ENCODE measurements at regions not wholly inside any gene's neighbourhood (a gene's known extent, or its start where the extent isn't known, plus 50 kb on each side); places are given as distances from the start of the nearest gene placed in this dataset.

DNA sequence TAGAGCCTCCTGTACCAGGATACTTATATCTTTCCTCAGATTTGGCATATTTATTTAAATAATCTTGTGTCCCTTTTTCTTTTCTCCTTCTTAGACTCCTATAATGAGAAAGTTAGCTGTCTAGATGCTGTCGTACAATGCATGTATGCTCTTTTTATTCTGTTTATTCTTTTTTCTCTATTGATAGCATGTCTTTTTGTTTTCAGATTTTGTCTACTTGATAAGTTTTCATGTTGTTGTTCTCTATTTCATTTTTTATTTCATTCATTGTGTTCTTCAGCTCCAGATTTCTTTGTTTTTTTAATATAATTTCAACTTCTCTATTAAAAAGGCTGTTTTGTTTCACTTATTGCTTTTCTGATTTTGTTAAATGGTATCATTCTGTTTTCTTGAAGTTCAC is 674.3 kb upstream of the POU3F3 start:
- DNase-seq: no peak

DNA sequence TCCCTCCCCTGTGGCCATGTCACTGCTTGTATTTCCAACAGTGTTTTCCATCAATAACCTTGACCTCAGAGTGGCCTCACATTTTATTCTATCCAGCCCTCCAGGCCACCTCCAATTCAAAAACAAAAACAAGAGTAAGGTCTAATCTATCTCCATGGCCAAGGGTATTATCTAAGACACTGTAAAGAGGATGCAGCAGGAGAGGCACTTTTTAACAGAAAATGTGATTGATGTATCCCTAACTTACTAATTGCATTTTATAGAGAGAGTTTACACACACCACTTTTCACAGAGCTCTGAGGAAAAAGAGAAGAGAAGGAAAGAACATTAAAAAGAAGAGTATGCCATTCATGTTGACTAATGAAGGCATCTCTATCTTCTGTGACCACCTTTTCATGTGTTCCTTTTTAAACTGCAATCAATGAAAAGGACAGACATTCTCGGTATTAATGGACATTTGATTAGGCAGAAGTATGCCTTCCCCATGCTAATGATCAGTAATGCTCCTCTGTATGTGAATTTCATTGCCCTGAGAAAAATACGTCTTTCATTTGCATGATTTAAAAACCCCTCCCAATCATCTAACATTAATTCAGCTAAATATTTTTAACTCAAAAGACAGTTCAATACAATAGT is 653.3 kb upstream of the POU3F3 start:
- no peak for DNase-seq

DNA sequence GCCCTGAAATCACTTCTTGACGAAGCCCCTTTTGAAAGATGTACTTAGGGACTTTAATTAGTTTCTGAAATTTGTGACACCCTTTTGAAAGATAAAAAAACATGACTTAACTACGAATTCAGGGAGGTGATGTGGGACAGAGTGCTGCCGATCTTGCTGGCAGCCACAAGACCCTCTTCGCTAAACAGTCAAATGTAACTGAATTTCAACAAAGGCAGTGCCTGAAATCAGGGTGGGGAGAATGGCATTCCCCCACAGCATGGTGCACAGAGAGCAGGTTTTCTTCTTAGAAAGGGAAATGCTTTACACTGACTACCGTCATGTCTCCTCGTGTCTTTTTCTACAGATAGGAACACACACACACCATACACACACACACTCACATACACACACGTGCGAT is 640.2 kb upstream of the POU3F3 start:
- DNase-seq: no peak

DNA sequence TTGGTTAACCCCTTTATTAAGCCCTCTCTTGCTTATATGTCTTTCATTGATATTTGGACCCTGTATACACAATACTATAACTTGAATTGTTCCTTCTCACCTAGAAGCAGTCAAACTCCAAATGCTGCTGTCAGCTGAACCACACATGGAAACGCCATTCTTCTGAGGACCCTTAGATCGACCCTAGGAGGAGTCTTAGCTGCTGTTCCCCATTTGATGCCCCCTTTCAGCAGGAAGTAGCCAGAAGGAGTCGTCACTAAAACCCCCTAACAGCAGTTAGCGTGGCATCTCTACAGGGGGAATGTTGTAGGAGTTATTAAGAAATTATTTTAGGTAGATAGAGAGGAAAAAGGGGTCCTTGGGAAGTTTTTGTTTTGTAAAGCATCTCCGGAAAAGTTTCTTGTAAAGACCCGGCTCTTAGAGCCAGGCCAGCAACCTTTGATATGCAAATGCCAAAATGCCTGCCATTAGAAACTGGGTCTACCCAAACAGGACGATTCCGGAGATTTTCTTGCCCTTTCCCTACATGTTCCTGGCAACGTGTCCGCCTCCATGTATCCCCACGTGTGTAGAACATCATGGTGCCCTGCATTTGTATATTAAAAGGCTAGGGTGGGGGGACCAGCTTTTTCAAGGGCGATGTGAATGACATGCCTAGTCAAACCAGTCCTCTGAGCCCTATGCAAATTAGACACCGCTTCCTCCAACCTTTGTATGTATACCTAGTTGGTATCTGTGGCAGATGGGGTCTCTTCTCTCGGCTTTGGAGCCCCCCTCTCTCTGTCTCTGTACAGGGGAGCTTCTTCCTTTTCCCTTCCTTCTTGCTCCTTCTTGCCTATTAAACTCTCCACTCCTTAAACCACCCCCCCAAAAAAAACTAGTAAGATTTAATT is 638.4 kb upstream of the POU3F3 start:
- no peak for DNase-seq

DNA sequence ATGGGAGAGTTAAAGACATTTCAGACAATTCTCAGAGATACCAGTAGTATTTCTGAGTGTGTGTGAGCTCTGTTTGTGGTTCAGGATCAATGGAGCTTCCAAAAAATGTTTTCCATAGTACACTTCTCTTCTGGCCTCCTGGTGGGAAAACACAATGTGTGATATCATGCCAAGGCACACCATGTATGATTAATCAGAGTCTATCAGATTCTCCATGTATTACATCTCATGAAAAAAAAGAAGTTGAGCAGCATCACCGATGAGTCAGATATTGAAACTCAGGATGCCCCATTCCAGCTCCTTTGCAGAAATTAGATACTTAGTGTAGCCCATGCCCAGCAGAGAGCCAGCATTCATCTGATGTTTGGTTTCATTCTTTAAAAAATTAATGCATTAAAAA is 620.3 kb upstream of the POU3F3 start:
- no peak for DNase-seq

DNA sequence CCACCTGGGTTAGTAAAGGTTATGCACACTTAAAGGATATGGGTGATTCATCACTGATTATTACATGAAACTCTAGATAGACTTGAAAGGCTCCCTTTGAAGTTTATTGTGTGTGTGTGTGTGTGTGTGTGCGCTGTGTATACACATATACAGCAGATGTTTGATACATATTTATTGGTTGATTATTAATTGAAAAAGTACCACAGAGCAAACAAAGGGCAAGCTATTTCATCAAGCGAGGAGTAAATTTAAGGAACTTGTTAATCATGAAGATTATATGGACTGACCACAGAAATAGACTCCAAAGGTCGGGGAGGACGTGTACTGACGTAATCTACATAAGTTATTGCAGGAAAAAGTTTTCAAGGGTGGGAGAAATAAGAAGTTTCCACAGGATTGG is 617.4 kb upstream of the POU3F3 start:
- DNase-seq: no peak

DNA sequence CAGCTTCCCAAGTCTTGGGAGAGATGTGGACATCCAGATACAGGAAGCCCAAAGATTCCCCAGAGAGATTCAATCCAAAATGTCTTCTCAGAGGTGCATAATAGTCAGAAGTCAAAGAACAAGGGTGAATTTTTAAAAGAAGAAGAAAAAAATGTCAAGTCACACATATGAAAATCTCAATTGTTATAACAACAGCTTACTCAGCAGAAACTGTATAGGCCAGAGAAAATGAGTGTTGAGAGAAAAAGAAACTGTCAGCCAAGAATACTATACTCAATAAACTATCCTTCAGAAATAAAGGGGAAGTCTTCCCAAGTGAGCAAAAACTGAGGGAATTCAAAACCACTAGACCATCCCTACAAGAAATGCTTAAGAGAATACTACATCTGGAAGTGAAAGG is 612.9 kb upstream of the POU3F3 start:
- no peak for DNase-seq

DNA sequence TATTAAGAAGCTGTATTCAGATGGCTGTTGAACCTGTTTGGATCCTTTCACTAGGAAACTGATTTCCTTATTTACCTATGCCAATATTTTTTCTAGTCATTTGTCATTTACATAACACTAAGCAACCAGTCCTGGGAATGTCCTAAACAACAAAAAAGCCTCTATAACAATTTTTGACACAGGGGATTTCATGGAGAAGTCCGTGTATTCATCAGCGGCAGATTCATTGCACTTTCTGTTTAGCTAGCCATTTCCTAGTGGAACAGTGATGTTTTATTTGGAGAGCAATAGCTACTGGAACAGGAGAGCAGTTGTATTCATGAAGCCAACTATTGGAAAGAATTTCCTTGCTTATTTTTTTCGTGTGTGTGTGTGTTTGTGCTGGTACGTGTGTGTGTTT is 604.3 kb upstream of the POU3F3 start:
- no peak for DNase-seq

DNA sequence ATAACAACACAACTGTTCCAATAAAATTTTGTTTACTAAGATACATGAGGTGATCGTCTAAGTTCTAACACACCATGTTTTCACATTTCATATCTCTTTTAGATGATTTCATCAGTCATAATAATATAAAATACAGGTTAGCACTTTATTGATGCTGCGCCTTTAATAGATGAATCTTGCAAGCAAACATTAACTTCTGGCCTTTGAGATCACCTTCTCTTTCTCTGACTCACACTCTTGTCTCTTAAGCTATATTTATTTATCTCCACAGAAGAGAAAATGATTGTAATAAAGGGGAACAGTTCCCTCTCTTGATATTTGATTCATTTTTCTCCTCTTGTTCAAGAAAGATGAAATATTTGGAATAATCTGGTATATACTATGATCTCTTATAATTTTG is 603.3 kb upstream of the POU3F3 start:
- DNase-seq: no peak

DNA sequence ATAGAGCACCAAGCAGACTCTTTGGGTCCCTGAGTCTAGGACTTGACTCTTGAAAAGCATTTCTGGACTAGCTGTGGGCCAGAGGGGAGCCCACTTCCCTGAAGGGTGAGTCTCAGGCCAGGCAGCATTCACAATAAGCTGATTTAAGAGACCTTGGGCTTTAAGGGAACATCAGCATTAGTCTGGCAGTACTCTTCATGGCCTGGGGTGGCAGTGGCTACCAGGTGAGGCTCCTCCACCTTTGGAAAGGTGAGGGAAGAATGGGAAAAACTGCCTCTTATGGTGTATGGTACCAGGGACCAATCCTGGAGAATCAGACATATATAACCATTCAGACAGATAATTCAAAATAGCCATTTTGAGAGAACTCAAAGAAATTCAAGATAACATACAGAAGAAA is 599.9 kb upstream of the POU3F3 start:
- DNase-seq: no peak

DNA sequence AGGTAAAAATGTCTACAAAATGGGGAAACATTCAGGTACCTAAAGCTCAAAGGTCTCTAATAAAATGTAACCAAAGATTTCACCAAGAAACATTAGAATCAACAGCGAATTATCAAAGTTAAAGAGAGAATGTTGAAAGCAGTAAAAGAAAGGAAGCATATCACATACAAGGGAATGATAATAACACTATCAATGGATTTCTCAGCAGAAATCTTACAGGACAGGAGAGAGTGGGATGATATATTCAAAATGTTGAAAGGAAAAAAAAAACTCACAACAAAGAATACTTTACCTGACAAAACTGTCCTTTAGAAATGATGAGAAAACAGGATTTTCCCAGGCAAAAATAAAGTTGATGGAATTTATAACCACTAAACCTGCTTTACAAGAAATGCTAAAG is 591.2 kb upstream of the POU3F3 start:
- DNase-seq: no peak

DNA sequence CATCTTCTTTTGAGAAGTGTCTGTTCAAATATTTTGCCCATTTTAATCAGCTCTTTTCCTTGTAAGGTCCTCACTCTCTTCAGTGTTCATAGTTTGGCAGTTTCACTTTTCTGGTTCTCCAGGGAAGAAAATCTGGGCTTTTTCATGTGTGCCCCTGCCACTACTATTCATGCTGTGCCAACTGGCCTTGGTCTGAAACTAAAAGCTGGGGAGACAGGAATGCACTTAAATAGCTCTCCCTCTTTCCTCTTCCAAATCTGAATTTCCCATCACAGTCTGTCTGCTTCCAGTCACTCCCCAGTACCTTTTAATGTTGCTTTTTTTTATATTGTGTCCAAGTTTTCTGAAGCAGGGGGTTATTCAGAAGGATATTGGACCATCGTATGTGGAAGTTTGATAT is 574.3 kb upstream of the POU3F3 start:
- DNase-seq: no peak

DNA sequence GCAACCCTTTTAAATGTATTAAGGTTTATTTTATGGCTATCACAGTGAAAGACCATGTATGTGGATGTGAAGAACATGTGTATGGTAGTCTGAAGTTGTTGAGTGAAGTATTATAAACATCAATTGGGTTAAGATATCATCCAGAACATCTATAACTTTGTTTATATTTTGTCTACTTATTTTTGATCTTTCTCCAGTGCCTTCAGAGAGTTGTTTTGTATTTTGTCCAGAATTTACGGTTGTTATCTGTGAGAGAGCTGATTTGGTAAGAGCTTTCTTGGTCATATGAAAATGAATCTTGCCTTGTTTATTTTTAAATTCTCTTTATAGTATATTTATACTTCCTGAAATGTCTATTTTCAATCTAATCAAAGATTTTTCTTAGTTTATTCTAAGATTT is 573.7 kb upstream of the POU3F3 start:
- no peak for DNase-seq

DNA sequence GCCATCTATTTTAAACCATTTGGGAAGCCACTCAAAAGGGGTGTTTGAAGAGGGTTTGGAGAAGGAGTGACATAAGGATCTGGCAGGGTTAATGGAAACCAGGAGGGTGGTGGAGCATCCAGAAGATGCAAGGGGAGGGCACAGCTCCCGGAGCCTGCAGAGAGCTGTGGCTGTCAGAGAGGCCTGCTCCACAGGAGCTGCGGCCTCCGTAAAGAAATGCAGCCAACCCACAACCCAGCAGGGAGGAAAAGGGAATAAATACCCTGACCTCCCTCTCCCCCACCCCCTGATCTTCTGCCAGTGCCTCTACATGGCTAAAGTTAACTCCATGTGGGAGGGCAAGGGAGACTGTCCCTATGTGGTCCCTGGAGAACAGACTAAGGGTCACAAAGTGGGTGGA is 567.1 kb upstream of the POU3F3 start:
- no peak for DNase-seq

DNA sequence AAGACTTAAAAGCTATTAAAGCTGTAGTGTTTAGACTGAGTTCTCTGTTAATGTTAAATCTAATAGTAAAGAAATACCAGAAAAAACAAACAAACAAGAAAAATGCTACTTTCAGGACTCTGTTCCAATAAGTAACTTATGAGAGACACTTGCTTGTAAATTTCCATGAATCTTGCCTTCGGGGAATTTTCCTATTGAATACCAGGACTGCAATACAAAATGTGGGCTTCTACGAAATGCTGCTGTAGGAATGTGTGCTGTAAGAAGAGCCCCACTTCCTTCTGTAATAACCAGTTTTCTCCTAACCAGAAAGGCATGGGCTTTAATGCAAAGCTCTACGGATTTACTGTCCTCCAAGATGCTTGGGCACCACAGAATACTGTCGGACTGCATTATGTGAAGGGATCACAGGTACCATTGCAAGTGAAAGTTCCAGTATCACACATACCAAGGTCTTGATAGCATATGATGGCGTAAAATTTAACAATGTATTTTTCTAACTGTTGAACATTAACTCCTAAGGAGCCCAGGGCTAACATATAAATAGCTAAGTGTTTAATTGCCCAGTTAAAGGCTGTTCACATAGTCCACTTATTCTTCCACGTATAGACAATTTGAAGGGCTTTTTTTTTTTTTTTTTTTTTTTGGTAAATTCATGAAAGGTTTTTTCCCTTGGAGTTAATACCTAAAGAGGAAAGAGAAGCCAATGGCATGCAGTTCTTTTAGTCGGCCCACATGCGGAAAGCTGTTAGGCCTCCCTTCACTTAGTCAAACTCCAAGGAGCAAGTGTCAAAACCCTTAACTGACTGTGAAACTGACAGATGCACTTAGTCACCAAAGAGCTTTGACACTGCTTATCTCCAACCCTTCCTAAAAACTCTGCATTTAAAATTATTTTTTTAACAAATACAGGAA is 564.0 kb upstream of the POU3F3 start:
- DNase-seq: no peak

DNA sequence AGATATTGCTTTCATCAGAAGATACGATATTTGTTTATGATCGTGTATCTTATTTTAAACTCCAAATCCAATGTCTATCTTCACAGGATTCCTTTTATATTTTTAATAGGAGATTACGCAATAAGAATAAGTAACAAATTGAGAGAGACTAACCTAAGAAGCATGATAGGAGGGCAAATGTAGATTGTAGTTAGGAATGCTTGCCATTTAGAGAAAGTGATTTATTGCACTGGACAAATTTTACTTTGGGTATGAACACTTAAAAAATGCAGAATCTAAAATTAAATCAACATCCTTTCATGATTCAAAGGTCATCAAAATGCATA is 563.4 kb upstream of the POU3F3 start:
- DNase-seq: no peak

DNA sequence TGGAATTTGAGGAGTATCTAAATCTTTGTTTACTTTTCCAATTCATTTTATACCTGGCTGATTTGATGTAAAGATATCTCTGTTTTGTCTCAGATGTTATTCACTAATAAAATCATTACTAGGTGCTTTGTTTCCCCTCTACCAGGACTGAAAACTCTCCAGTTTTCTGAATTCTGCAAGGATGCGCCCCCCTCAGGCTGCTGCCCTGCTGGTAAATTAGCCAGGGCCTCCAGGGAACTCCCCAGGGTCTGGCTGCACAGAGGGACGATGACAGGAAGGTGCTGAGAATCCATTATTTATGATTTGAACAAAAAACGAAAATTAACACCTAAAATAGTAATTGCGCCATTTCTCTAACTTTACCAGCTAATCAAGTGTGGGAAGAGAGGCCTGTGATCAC is 541.2 kb upstream of the POU3F3 start:
- DNase-seq: no peak

DNA sequence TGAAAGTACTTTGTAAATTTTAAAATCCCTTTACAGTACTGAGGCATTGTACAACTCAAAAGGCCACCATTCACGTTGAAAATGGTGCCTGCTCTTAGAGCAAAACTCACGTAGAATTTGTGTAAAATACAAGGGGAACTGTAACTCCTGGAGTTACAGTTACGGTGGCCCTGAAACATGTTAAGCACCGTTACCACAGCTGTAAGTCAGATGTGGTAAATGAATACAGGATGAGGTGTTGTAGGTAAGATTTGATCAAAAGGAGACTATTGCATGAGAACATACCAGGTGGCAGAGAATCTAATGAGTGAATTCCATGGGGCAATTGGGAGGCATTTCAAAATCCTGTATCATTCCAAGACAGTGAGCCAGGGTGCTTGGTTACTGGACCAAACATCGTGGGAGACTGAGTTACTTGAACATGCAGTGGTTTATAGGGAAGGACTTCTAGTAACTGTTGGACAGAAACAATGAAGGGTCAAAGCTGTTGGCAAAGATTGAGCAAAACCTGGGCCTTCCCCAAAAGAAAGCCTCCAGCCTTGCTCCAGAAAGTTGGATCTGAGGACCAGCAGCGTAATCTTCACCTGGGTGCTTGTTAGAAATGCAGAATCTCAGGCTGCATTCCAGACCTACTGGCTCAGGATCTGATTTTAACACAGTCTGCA is 535.8 kb upstream of the POU3F3 start:
- no peak for DNase-seq

DNA sequence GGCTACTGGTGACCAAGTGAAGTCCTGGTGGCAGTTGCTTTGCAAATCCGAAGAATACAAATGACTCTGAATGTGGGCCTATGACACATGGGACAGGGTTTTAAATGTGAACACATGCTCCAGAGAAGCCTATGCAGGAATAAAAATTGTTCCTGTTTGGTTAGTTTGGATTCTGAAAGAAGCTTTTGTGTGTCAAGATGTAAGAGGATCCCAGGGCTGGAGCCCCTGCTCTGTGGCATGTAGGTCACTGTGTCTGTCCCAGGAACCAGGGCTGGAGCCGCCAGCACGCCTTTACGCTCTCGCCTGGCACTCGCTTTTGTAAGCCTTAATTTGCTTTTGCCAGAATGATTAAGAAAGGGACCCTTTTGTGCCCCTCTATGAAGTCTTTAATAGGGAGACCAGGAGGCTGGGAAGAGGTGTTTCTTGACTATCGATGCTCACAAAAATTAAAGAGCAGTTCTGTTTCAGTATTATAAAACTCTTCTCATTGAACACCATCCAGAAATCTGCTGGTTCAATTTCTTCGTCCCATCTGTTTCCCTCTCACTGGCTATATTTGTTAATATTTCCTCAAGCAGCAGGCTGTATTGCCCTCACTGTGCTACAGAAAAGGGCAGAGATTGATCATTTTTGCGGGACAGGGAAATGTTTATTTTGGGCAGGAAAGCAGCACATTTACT is 532.7 kb upstream of the POU3F3 start:
- DNase-seq: no peak

DNA sequence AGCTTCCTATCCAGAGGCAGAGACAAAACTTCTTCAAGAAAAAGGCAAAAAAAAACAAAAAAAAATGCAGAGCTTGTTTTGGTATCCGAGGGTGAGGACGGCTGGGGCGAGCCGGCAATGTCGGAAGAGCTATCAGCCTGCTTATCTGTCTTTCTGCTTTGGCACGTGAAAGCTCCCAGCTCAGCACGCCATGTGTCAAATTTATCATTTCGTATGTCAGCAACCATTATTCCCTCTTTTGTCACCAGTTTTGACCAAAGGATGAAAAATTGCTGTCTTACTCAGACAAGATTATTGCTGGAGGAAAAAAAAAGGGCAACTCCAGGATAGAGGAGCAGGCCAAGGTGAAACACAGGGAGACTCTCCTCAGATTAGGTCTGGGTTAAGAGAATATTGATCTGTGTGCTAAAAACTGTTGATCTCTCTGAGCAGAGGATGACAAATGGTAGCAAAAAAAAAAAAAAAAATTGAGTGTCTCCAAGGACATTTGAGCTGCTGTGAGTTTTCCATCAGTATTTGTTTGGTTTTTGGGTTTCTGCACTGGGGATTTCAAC is 532.0 kb upstream of the POU3F3 start:
- DNase-seq: no peak

DNA sequence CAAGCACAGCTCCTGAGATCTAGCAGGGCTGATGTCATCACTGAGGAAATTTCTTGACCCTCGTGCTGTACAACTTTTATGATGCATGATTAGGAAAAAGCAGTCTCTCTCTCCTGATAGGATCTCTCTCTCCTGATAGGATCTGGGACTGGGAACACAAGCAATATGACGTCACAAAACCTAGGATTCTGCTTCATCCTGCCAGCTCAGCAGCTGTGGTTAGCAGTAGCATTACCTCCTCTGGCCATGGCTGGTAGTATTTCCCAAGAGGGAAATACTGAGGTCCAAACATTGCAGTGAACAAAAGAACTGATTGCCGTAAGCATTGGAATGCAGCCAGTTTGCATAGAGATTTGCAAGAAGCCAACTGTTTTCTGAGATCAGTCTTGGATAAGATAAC is 521.2 kb upstream of the POU3F3 start:
- DNase-seq: no peak

DNA sequence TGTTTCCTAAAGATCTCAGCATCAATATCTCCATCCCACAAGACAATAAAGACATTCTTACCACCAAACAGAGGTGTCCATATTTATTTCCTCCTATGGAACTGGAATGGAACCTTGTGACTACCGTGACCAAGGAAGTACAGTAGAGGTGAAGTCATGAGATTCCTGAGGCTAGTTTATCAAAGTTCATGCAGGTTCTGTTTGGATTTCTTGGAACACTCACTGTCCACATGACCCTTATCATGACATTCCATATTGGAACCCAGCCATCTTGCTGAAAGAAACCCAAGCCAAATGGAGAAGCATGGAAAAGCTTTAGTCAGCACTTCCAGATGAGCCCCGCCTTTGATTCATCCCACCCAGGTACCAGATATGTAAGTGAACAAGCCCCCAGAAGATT is 516.0 kb upstream of the POU3F3 start:
- DNase-seq: no peak
